H1 (cell line): ENCODE measurements at regions not wholly inside any gene's neighbourhood (a gene's known extent, or its start where the extent isn't known, plus 50 kb on each side); places are given as distances from the start of the nearest gene placed in this dataset.

Experiments used
- EZH2 ChIP-seq: fragments of 200-600 bp; sonication (generic); IDR thresholded peaks from 2 replicates; pipeline ENCODE4 v1.7.1; 2012; ENCODE audit warnings: low read depth, mild to moderate bottlenecking, moderate library complexity, low read length, inconsistent platforms; ENCODE audit not compliant: severe bottlenecking
- KDM4A ChIP-seq: IDR thresholded peaks from one replicate; pipeline ENCODE4 v1.7.1; 2012; ENCODE audit warnings: low read depth, mild to moderate bottlenecking, moderate library complexity, low read length, inconsistent platforms; ENCODE audit not compliant: severe bottlenecking
- MAX ChIP-seq: IDR thresholded peaks from 2 replicates; pipeline ENCODE4 v1.6.1; 2012; ENCODE audit warnings: inconsistent platforms
- NANOG ChIP-seq: IDR thresholded peaks from 2 replicates; pipeline ENCODE4 v1.6.1; 2011; ENCODE audit warnings: low read length, low read depth, mild to moderate bottlenecking, inconsistent platforms; ENCODE audit not compliant: insufficient read depth, poor library complexity, severe bottlenecking
- SAP30 ChIP-seq: fragments of 300-600 bp; sonication (generic); IDR thresholded peaks from 2 replicates; pipeline ENCODE4 v1.7.1; 2012; ENCODE audit warnings: low read length, moderate library complexity, mild to moderate bottlenecking, inconsistent platforms; ENCODE audit not compliant: insufficient read depth, insufficient replicate concordance
- SP4 ChIP-seq: IDR thresholded peaks from 2 replicates; pipeline ENCODE4 v1.6.1; 2012; ENCODE audit warnings: low read length, inconsistent platforms
- USF2 ChIP-seq: IDR thresholded peaks from 2 replicates; pipeline ENCODE4 v1.6.1; 2011; ENCODE audit warnings: low read length, improper control_type of control experiment

GRCh38 chr3:64384561-64384960 lies 159.3 kb upstream of the PRICKLE2 start (continued):
- TF ChIP-seq SAP30 = no peak
- TF ChIP-seq SP4 = no peak
- no peak for TF ChIP-seq USF2
- no peak for TF ChIP-seq MAX
- TF ChIP-seq EZH2 = no peak
- no peak for TF ChIP-seq KDM4A
- TF ChIP-seq NANOG = no peak
